K562 (cell line): ENCODE measurements at regions not wholly inside any gene's neighbourhood (a gene's known extent, or its start where the extent isn't known, plus 50 kb on each side); places are given as distances from the start of the nearest gene placed in this dataset.

ENCODE experiments used
- E2F4 ChIP-seq: sonication (generic); formaldehyde crosslinking; IDR thresholded peaks from 2 replicates; pipeline ENCODE4 v1.8.0; 2022; ENCODE audit warnings: mild to moderate bottlenecking, low read depth, missing genetic modification reagents
- MAFK ChIP-seq: IDR thresholded peaks from 2 replicates; pipeline ENCODE4 v1.6.1; 2011; ENCODE audit warnings: low read length, improper control_type of control experiment
- MEF2A ChIP-seq: IDR thresholded peaks from 2 replicates; pipeline ENCODE4 v1.6.1; 2011; ENCODE audit warnings: low read depth, mild to moderate bottlenecking, low read length, moderate library complexity; ENCODE audit not compliant: control insufficient read depth
- MYBL2 ChIP-seq, 2 experiments: fragments of 450-650 bp in 1 of 2; sonication (generic) in 1 of 2; formaldehyde crosslinking in 1 of 2; IDR thresholded peaks; 2 replicates each; pipeline versions ENCODE4 v1.6.1 to v1.8.1; 2017 to 2022; ENCODE audit warnings: borderline replicate concordance in 1 of 2, inconsistent platforms in 1 of 2, low read depth in 1 of 2, mild to moderate bottlenecking in 1 of 2, missing genetic modification reagents in 1 of 2, moderate library complexity in 1 of 2
- POLR2A ChIP-seq: fragments of 450-650 bp; conservative IDR thresholded peaks from 2 replicates; pipeline ENCODE4 v1.6.1; 2016
- SIX5 ChIP-seq, 2 experiments: IDR thresholded peaks; 2 replicates each; pipeline ENCODE4 v1.6.1; 2011; ENCODE audit warnings: low read length in 2 of 2, borderline replicate concordance in 1 of 2, low read depth in 1 of 2, mild to moderate bottlenecking in 1 of 2, moderate library complexity in 1 of 2; ENCODE audit not compliant: insufficient read depth in 1 of 2

- no peak for TF ChIP-seq E2F4
- TF ChIP-seq MAFK, result no peak
- TF ChIP-seq MEF2A, result no peak
- no peak for TF ChIP-seq POLR2A
- TF ChIP-seq SIX5 (IDR thresholded peaks at IDR 0.05; ENCODE audit: borderline replicate concordance in 1 of 2, insufficient read depth in 1 of 2, low read depth in 1 of 2, low read length in 2 of 2), result no peak
- TF ChIP-seq MYBL2 (IDR thresholded peaks at IDR 0.05; ENCODE audit: low read depth), result no peak
- no peak for TF ChIP-seq MYBL2 (CRISPR knock-in tag; IDR thresholded peaks at IDR 0.05; ENCODE audit: borderline replicate concordance)
These were observed 86.4 kb upstream of the MYCN start for GRCh38 chr2:15853903-15854302.
